BJ (cell line): ENCODE measurements at regions not wholly inside any gene's neighbourhood (a gene's known extent, or its start where the extent isn't known, plus 50 kb on each side); places are given as distances from the start of the nearest gene placed in this dataset.

Experiments used
- CTCF ChIA-PET: fragments of 350-600 bp; formaldehyde crosslinking; extraction: SDS; loops from one replicate; lab custom pipeline; 2021; ENCODE audit warnings: antibody characterized with exemption, inconsistent platforms; lab: Yijun Ruan, JAX
- POLR2A ChIA-PET: fragments of 300-600 bp; sonication (Branson Sonifier 250); formaldehyde crosslinking; extraction: SDS; loops from one replicate; lab custom pipeline; 2021; ENCODE audit warnings: antibody characterized with exemption; lab: Charles Lee
- DNase-seq: peaks from one replicate; pipeline ENCODE4 v3.0.0-alpha.2; 2011; ENCODE audit warnings: low read depth
- H3K27me3 ChIP-seq: 2 replicates; pipeline ENCODE4 v1.6.0; 2011; ENCODE audit warnings: low read length; ENCODE audit not compliant: control insufficient read depth, insufficient read depth
- H3K36me3 ChIP-seq: 2 replicates; pipeline ENCODE4 v1.5.1; 2011; ENCODE audit warnings: low read length; ENCODE audit not compliant: control insufficient read depth, insufficient read depth
- H3K4me3 ChIP-seq: 2 replicates; pipeline ENCODE4 v1.5.1; 2011; ENCODE audit warnings: low read depth, mild to moderate bottlenecking, control low read depth, low read length
- TF ChIP-seq, protein P1 (sequence below): IDR thresholded peaks from 2 replicates; pipeline ENCODE4 v1.5.1; 2011; ENCODE audit warnings: low read depth, mild to moderate bottlenecking, control low read depth, inconsistent platforms, low read length, moderate library complexity; ENCODE audit not compliant: insufficient read depth

DNA sequence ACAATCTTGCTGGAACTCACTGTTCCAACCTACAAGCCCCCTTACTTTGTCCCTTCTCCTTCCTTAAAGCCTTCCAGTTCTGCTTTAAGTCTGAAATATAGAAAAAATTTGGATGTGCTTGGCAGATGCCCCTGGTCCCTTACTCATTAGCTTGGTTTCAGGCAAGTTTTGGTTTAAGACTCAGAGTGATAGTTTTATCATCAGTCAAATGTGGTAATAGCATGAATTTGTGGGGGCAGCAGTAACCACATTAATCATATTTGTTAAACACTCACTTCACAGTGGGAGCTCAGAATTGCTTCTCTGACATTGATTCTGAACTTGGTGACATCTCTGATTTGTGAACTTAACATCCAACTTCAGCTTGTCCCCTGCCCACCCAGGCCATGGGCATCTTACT lies 58.3 kb upstream of the ALDH1A3 start:
- DNase-seq, result no peak
- ChIA-PET CTCF (no interaction called here), POLR2A (no interaction called here)
- peaks cover 5% of the 10 kb centered on the region for H3K27me3 ChIP-seq
- no peaks in the 10 kb centered on the region for H3K36me3 ChIP-seq
- no peak overlapping the region for H3K4me3 ChIP-seq
- TF ChIP-seq, protein P1, sequence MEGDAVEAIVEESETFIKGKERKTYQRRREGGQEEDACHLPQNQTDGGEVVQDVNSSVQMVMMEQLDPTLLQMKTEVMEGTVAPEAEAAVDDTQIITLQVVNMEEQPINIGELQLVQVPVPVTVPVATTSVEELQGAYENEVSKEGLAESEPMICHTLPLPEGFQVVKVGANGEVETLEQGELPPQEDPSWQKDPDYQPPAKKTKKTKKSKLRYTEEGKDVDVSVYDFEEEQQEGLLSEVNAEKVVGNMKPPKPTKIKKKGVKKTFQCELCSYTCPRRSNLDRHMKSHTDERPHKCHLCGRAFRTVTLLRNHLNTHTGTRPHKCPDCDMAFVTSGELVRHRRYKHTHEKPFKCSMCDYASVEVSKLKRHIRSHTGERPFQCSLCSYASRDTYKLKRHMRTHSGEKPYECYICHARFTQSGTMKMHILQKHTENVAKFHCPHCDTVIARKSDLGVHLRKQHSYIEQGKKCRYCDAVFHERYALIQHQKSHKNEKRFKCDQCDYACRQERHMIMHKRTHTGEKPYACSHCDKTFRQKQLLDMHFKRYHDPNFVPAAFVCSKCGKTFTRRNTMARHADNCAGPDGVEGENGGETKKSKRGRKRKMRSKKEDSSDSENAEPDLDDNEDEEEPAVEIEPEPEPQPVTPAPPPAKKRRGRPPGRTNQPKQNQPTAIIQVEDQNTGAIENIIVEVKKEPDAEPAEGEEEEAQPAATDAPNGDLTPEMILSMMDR, result no peak

DNA sequence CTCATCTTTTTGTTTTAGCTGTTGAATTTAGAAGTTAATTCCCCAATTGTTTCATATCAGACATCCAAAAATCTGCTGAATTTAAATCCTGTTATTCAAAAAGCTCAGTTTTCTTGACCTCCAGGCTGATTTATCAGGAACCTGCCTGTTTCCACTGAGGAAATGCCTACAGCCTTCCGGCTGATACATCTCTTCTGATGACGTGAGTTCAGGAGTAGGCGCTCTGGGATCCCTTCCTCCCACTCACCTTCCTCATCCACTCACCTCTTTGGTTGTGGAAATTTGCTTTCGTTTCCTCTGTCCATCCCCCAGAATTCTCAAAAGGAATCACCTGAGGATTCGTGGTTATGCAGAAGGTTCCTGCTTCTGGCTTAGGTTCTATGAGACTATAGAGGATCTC lies 55.4 kb upstream of the ALDH1A3 start:
- TF ChIP-seq, protein P1, result no peak
- CTCF ChIA-PET, result no interaction called here
- H3K4me3 ChIP-seq, result no peak overlapping the region
- no peak for DNase-seq
- H3K27me3 ChIP-seq, result peaks cover 5% of the 10 kb centered on the region
- no peaks in the 10 kb centered on the region for H3K36me3 ChIP-seq
- POLR2A ChIA-PET, result no interaction called here

DNA sequence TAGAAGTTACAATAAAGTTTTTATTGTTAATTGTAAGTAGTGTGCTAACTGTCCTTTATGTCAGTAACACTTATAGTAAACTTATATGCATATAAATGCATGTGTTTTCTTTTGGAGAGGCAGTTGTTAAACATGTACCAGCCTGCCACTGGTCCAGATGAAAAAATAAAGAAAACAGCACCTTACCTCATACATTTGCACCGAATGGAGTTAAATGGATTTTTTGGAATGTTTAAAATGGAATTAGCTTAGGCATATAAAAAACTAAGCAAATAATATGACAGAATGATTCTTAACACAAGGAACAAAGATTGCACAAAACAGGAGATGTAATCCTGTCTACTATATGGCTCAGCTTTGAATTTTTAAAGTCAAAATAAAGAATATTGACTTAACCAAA lies 50.2 kb upstream of the ALDH1A3 start:
- ChIA-PET POLR2A (no interaction called here), CTCF (no interaction called here)
- Histone ChIP-seq H3K4me3 (no peak overlapping the region), H3K36me3 (no peaks in the 10 kb centered on the region), H3K27me3 (no peaks in the 10 kb centered on the region; the same call in 1 of the 2 replicates)
- no peak for DNase-seq
- TF ChIP-seq, protein P1, result no peak
